ENCODE measurements at regions not wholly inside any gene's neighbourhood (a gene's known extent, or its start where the extent isn't known, plus 50 kb on each side); places are given as distances from the start of the nearest gene placed in this dataset.

DNA sequence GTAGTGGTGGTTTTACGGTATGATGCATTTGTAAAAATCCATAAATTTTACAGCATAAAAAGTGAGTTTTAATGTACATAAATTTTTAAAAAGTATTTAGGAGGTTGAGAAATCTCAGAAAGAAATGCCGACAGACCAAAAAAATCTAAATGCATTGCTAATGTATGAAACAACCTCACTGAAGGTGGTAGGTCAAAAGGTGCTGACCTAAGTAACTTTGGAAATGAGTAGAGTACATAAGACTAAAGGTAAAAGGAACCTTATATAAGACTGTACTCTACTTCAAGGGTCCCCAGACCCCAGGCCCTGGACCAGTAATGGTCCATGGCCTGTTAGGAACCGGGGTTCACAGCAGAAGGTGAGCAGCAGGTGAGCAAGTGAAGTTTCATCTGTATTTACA, 163.4 kb downstream of the COL6A3 start:
- no peak for DNase-seq

DNA sequence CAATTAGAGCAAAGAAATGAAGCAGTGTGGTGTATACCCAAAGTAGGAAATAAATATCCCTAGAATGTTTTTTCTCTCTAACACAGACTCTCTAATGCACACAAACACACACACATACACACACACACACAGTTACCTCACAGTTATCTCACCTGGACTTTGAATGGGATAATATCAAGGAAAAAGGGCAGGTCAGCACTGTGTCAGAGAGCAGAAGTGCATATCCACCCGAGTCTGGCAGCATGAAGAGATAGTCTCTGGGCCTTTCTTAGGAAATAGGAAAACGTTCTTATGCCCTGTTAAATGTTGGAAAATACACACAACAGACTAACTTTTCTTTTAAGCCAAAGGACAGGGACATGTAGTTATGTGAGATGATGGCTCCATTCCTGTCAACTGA, 162.0 kb downstream of the COL6A3 start:
- no peak for DNase-seq

DNA sequence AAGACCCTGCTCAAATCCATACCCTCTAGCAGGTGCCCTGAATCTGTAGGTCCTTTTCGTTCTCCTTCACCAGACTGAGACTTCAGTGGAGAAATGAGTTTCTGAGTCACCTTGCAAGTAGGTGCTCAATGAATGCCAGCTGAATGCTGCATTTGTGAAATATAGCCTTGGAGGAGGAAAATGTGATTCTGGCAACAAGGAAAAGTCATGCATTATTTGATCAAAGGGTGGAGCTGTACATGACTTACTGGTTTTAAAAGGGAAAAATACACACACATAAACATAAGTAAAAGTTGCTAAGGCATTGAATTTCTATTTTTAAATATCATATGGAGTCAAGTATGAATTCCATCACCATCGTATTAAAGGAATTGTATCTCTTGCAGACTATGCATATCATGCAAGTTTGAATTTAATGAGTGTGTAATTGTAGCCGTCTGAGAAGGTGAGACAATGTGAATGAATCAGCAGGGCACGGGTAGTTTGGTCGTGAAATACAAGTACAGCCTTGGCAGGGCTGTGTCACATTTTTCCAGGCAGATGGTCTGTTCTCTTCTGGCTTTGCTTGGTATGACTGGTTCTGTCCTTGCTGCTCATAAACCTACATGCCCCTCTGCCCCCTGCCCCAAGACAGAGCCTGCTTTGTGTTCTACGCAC, 160.8 kb downstream of the COL6A3 start:
- DNase-seq: no peak

DNA sequence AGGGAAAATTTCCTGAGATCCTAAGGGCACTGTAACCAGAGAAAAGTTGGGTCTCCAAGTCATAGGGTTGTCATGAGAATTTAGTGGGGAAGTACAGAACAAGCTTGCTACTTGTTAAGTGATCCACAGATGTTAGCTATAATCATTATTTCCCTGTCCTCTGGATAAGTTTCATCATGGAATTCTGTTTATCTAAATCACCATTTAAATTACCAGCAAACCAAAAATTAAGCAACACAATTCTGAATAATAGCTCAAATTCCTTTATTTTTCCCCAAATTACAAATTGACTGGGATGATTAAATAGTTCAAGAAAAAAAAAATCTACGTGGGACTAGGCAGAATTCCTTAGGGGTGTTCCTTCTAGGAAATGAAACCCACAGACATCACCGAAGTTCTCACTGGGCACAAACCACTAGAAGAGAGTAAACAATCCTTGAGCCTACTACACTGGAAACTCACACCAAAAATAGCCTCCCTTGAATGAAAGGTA, 159.5 kb downstream of the COL6A3 start:
- no peak for DNase-seq

DNA sequence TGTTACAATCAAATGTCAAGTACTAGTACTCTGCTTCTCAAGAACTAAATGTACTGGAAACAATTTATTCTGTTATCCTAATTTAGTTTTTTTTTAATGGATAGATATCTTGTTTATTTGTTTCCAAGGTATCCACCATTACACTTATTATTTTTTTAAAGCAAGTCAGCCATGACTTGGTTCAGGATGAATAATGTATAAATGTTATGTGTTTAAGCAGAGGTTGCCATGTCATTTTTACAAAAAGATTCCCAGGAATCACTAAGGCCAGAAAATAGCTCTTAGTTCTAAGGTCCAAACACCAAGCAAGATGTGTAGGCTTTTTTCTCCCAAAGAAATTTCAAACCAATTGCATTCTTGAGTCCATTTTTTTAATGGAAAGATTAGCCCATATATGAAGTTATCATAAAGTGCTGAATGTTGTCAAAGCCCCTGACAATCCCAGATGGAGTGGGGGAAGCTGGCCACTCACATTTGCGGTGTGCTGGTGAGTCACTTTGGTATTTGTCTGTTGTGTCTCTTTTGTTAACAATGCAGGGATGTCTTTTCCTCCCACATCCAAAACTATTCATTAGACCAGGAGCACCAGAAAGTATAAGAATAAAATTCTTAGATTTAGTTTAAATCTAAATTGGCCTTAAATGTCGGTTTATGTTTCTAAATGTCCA, 158.9 kb downstream of the COL6A3 start:
- no peak for DNase-seq

DNA sequence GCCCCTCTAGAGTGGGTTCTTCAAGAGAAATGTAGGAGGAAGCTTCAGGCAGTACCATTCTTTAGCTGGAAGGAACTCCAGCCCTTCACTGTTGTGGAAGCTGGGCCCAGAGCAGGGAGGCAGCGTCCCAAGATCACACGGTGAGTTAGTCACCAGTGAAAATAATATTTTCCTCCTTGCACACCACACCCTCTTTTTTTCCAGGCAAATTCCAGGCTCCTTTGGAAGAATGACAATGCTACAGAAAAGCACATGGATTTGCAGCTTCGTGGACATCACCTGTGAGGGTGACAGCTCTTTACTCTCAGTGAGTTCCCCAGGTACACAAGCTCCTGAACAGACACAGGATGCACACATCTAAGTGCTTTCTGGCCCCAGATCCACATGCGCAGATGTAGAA, 157.1 kb downstream of the COL6A3 start:
- DNase-seq: no peak

DNA sequence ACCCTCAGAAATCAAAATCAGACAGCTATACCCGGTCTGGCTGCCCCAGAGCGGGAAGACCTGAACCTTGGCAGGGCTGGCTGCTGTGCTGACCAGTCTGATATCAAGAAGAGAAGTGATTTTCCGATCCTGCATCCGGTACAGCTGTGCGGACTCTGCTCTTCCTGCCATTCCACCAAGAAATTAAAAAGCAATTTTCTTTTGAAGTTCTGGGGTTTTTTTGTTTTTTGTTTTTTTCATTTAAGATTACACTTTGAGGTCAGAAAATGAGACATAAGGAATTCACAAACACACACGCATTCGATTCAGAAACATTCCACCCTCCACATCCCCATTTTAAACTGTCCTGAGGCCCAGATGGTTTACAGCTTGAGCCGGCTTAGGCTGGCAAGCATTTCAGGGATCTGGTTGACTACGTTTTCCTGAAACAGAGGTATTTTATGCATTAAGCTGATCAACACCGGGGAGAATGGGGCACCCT, 156.5 kb downstream of the COL6A3 start:
- no peak for DNase-seq

DNA sequence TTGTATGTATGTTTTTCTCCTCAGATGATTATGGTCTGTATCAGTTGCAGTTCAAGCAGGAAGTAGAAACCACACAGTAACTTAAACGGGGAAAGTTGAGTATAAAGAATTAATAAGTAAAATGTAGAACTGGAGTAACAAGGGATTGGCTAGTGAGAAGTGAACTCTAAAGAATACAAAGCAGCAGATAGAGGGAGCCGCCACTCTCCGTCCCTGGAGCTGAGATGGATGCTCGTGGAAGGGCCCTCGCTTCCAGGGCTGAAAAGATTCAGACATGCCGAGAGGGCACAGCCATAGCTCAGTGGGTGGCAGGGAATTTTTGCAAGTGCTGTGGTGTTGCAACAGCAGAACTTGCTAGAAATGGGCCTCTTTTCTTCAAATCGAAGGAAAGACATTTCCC, 155.8 kb downstream of the COL6A3 start:
- no peak for DNase-seq

DNA sequence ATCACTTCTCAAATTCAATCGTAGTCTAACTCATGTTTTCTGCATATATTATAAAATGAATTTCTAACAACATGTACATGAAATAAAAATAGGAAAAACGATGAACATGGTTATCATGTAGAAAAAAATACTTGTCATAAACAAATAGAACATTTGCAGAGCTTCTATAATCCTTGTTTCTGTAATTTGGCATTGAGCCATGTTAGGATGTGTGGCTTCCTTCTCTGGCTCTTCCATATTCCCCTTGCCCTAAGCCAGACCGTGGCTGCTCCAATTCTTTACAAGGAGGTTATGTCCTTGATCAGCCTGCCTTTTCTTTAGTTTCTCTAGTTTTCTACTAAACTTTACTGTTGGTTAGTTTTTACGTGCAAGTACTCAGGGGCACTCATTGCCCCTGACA, 155.3 kb downstream of the COL6A3 start:
- DNase-seq: no peak

DNA sequence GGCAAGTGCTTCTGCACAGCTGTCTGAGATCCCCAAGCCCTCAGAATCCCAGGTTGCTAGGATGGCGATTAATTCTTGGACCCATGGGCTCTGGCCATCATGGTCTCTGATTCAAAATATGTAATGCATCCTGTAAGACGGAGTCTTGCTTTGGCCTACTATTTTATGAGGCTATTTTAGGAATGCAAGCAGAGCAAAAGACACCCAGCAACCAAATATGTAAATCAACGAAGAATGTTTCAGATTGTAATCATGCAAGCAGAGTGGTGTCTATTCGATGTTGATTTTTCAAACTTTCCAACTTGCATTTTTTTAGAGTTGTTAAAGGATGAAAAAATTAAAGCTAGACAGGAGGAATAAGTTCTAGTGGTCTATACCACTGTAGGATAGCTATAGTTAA, 154.8 kb downstream of the COL6A3 start:
- DNase-seq: no peak

DNA sequence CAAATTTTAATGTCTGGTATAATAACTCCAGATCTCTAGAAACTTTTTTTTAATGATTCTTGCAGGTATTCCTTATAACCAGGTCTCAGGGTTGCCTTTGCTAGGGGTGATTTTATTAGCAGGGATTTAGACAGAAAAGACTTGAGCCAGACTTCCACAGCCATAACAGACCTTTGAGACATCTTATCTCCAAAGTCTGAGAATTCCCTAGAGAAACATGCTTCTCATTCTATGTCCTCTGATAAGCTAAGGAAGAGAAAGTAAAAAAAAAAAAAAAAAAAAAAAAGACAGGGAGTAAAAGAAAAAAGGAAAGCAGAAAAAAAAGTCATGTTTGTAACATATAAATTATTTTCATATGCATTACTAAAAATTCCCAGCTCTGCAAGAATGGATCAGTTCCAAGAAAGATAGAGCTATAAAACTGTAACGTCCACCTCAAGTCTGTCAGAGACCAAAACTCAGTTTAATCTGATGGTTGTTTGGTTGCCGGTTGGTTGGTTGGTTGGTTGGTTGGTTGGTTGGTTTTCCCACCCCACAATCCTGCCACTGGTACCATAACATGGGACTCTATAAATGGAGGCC, 153.8 kb downstream of the COL6A3 start:
- DNase-seq: no peak

DNA sequence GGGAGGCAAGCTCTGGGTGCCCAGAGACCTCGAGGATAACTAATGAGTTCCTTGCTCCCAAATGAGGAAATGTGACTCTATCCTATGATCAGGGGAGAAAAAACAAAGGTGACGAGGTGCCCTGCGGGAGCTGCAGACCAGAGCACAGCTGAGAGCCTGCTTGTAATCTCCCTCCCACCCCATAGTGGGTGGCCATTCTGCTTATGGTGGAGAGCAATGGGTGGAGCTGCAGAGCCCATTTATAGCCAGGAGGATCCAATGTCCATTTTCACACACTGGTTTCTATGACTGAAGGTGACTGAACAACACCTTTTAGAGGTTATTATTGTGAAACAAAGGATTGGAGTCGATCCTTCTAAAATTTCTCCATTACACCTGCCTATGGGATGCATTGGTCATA, 153.3 kb downstream of the COL6A3 start:
- no peak for DNase-seq

DNA sequence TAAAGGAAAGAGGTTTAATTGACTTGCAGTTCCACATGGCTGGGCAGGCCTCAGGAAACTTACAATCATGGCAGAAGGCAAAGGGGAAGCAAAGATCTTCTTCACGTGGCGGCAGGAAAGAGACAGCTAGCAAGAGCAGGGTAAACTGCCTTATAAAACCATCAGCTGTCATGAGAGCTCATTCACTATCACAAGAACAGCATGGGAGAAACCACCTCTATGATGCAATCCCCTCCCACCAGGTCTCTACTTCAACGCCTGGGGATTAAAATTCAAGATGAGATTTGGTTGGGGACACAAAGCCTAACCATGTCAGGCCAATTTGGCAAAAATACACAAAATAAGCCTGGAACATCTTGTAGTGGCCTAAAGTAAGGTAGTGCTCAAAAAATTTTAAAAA, 152.6 kb downstream of the COL6A3 start:
- DNase-seq: no peak

DNA sequence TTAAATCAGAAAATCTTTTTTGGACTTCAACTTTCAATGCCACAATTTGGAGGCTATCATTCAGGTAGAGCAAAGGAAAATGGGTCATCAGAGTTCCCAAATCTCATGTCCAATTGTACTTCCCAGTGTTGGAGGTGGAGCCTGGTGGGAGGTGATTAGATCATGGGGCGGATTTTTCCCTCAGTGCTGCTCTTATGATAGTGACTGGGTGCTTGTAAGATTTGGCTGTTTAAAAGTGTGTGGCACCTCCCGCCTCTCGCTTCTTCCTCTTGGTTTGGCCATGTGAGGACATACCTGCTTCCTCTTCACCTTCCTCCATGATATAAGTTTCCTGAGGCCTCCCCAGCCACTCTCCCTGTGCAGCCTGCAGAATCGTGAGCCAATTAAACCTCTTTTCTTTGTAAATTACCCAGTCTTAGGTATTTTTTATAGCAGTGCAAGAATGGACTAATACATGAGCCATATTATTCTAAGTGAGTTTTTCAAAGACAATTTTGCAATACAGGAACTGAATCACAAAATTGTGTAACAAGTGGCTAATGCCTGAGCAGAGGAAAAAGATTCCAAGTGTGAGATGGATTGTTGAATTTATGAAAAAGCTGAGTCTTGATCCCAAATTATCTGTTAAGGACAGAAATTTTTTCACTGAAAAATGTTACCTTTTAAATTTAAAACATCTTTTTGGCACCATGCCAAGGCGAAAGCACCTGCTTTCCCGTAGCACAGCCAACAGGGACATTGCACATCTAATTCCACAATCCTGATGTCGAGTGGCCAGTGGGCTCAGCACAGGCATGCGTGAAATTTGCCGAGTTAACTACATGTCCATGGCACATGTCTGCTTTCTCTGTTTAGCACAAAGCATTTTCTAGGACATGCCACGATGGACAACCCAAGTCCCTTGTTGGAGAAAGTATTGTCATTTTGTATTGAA, 150.9 kb downstream of the COL6A3 start:
- DNase-seq: no peak

DNA sequence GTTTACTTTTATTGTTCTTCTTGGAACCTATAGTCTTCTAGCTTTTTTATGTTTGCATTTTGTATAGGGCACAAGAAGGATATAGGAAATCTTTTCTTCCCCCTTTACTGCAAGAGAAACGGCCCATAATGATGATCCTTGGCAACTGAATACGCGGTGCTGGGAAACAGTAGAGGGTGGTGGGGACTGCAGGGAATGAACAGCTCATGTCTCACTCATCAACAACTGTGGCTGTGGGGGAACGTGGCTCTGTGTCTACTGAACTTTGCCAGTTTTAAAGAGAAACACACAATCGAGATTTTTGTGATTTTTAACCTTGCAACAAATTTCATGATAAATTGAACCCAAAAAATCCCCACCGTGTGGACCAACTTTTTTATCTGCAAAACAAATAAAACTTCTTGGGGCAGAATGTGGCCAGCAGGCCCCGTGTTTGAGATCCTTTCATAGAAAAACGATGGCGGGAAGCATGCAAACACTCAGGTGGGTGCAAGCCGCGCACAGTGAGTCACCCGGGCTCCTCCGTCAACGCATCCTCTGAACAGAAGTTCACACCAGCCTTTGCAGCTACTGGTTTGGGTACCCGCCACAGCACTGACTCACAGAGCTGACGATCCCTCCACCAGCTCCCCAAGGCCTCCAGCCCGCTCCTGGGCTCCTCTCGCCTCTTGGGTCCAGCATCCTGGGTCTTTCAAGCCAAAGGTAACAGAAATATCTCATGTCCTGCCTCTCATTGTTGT, 149.3 kb downstream of the COL6A3 start:
- DNase-seq: no peak

DNA sequence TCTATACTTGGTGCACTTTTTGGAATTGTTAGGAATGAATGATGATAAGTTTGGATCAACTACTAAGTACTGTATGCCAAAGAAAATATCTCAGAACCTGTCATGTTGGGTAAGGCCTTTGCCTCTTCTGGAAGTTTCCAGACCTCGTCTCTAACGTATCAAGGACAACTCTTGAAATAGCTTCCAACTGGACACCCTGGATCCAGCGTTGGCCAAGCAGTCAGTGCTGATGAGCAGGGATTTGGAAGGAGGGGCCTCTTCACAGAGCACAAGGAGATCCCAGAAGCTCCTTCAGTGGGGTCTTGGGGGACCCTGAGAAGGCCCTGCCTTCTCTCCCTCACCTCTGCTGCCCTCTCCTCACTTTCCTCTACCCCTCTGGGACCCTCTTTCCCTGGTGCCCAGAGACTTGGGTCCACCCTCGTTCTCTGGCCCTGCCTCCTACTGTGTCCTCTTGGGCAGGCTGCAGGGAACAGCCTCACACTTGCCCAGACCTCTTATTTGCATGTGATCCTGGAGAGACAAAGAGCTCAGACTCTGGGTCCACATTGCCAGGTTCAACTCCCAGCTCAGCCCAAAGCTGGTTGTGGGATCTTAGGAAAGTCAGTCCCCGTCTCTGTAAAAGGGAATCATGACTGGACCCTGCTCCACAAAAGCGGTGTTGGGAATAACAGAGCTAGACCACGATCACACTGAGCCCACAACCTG, 145.8 kb downstream of the COL6A3 start:
- no peak for DNase-seq

DNA sequence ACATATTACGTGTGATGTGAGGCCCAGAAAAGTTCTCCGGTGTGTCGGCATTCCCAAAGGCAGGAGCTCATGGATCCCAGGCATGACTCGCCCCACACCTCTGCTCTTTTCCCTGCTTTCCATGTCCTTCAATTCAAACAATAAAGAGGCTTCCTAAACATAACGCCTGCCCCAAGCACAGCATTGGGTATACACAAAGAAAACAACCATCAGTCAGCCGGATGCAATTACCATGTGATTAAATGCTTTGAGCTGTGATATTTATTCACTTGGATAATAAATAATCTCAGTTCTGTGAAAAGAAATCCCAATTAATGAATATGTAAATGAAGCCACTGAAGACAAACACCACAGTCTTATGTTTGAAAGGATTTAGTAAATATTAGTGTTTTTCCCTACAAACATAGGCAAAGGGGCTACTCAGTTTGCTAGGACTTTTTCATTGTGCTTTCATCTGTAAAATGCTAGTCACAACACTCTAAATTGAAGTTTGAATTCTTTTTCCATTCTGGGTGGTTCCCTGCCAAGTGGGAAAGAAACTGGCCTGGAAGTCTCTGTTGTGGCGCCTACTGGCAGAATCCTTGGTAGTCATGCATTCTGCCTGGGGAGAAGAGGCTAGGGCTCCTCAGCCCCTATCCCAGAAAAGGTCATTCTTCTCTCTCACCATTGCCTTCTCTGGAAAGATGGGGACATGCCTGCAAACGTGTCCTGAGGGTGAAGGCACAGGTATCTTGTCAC, 144.7 kb downstream of the COL6A3 start:
- no peak for DNase-seq

DNA sequence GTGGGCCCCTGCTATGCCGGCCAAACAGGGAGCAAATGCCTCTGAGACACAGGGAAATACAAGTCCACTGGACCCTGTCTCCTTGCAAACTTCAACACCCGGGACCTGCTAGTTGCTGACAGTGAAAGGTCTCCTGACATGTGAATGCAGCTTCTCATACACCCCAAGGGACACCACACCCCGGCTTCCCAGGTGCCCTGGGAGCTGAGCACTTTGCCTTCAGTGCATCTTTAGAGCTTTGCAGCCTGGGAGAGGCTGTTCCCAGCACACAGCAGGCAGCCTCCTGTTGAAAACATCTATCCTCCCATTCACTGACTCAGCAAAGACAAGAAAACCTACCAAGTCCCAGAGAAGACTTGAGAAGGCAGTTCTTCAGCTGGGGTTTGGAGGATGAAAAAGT, 143.4 kb downstream of the COL6A3 start:
- DNase-seq: no peak

DNA sequence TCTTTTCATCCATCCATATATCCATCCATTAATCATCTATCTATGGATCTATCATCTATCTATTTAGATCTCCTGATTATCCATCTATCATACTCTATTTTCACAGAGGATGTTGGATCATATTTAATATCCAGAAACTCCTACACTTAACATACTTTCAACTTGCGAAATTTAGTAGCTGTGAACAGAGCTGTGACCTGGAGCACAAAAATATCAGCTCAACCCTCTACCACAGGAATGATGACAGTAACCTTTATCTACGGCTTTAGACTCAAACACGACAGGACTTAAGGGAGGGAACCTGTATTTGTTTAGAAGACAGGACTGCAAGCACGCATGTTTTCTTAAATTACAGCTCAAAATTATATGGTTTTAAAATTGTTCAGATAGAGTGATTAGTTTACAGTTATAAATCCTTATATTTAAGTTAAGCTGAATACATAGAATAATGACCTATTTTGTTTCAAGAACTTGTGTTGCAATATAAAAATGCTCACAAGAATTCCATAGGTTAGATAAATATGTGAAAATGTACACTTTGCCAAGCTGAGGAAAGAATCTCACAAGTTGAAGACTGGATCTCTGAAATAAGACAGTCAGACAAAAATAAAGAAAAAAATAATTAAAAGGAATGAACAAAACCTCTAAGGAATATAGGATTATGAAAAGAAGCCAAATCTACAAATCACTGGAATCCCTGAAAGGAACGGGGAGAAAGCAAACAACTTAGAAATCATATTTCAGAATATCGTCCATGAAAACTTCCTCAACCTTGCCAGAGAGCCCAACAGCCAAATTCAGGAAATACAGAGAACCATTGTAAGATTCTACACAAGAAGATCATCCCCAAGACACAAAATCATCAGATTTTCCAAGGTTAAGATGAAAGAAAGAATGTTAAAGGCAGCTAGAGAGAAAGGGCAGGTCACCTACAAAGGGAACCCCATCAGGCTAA, 142.0 kb downstream of the COL6A3 start:
- no peak for DNase-seq

All from CD4-positive, alpha-beta T cell treated with Interleukin-10 for 1 hour (primary cell).